ENCODE measurements at regions not wholly inside any gene's neighbourhood (a gene's known extent, or its start where the extent isn't known, plus 50 kb on each side); places are given as distances from the start of the nearest gene placed in this dataset.

DNA sequence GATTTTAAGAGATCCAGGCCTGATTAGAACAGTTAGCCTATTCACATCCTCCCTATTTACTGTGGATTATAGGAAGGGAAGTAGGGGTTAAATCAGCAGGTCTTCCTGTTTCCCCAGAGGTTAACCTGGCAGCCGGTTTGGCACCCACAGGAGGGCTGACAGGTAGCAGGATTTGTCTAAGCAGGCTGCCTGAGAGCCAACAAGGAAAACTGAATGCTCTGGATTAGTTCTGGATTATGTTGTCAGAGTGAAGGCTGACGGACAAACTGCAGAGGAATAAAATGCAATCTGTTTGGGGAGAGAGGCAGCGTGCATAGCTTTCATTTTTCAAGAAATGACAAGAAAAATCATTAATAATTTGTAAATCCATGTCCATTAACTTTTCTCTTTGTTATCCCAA lies 397.1 kb upstream of the FAM241A start:
- no peak for DNase-seq

DNA sequence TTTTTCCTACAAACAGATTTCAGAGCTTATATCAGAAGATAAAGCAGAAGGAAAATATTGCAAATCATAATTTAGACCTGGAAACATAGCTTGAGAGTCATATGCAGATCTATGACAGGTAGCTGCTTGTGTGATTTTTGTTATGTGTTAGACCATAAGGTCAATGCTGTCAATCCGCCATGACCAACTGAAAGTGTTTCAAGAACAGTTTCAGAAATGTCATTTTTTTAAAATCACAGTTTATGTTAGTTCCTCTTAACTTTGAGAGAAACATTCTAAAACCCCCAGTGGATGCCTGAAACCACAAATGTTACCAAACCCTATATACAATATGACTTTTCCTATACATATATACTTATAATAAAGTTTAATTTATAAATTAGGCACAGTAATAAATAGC lies 391.3 kb upstream of the FAM241A start:
- DNase-seq, result no peak

DNA sequence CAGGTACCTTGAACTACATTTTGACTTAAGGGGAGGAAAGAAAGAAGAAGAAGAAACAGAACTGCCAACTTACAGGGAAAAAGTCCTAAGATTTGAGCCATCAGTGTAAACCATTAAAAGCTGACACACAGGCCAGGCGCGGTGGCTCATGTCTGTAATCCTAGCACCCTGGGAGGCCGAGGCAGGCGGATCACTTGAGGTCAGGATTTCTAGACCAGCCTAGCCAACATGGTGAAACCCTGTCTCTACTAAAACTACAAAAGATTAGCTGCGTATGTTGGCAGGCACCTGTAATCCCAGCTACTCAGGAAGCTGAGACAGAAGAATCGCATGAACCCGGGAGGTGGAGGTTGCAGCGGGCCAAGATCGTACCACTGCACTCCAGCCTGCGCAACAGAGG lies 389.7 kb upstream of the FAM241A start:
- DNase-seq, result no peak

DNA sequence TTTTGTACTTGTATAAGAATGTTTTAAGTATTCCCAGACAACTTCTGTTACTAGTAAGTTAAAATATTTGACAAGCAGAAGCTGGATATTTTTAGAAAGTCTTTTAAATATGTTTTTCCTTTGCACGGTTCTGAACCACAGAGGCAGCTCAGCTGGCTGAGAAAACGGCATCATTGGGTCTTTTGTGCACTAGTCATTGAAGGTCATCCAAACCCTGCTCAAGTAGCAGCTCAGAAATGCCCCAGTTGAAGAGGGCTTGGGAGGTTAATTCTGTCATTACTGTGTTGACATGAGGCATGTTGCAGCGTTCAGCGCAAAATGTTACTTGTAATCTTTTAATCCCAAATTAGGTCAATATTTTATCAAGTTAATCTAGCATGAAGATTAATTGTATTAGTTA lies 383.7 kb upstream of the FAM241A start:
- DNase-seq, result no peak

DNA sequence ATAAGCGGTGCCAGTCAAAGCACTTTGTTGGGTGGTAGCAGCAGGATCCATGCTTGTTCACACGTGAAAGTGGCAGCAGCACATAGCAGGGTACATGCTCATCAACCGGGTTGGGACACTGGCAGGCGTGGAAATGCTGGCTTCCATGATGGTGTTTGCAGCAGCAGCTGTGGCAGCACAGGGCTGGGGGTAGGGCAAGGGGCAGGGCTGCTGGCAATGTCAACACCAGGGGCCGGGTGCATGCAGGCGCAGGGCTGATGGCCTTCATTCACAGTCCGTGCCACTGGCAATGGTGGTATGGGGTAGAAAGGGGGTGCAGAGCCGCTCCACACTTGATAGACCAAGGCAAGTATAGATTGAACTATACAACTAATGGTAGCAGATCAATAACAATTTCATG lies 374.7 kb upstream of the FAM241A start:
- DNase-seq, result no peak

DNA sequence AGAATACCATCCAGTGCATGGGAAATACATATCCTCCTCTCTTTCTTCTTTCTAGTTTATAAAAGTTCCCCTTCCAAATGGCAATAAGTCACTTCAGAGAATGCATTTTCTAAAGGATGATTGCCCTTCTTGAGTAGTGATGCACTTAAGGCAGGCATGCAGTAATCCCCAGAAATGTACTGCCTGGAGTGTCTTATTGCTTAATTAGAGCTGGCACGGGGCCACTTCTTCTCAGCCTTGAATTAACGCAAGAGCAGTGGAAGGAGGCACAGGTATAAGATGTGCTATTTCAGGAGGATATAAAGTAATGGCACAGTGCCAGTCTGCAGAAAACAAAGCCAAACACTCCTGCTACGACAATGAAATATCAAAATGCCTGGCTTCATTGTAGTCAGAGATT lies 371.4 kb upstream of the FAM241A start:
- DNase-seq, result no peak

DNA sequence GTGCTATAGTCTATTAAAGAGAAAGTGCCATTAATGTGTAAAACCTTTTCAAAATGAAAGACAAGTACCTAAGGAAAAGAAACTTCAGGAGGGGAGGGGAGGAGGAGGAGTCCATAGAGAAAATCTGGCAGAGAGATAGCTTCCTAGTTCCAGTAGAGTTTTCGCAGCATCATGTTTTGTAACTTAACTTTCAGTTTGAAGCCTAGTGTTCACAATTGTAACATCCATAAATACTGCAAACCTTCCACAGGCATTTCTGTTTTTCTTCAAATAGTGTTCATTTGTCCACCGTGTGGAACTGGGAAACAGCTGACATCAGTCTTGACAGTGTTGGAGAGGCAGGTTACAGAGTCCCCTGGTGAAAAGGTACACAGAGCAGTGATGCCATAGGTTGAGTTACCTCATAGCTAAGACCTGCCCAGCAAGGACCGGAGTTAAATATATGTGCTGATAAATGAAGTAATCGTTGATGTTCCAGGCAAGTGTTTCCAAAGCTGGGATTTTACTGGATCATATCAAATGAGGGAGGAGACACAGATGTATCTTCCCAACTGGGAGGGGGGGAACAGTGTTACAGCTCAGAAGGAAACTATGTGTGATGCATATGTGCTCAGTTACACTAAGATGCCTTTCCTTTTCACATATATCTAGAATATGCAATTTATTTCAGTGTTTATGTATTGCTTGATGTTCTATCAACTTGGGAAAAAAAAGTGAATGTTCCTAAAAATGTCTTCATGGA lies 369.5 kb upstream of the FAM241A start:
- DNase-seq, result no peak

DNA sequence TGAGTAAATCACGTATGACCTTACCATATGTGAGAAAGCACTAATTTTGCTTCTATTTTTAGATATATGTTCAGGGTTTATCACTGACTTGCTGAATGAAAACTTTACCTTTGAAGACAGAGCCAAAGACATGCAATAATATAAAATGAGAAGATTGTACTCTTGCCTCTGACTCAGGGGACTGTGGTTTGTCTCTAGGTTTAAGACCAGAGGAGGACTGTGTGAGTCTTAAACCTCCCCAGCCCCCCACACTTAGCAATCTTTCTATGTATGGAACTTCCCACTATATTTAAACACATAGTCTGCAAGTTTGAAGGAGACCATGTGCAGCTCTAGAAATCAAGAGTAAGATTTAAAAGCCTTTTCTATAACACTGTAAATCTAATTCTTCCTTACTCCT lies 368.7 kb upstream of the FAM241A start:
- no peak for DNase-seq

DNA sequence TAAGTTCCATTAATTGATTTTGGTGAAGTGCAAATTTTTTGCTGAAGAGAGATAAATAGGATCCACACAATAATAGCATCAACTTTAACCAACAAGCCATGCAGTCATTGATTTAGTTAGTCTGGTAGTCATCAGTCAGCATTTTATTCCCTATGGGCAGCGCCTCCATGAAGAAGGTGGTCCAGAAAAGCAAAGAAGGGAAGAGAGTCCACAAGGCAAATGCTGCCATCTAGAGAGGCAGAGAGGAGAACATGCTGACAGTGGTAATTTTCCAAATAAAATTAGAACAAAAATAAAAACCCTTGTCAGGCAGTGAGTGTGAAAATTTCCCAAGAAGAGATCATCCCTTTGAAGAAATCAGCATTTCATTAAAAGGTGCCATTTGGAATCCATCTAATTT lies 366.7 kb upstream of the FAM241A start:
- no peak for DNase-seq

DNA sequence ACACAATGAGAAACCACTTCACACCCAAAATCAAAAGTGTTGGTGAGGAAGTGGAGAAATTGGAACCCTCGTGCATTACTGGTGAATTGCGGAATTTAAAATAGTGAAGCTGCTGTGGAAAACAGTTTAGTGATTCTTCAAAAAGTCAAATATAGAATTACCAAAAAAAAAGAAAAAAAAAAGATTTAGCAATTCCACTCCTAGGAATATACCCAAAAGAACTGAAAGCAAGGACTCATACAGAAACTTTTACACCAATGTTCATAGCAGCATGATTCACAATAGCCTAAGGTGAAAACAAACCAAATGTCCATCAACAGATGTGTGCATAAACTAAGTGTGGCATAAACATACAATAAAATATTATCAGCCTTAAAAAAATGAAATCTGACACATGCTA lies 364.3 kb upstream of the FAM241A start:
- DNase-seq, result no peak

DNA sequence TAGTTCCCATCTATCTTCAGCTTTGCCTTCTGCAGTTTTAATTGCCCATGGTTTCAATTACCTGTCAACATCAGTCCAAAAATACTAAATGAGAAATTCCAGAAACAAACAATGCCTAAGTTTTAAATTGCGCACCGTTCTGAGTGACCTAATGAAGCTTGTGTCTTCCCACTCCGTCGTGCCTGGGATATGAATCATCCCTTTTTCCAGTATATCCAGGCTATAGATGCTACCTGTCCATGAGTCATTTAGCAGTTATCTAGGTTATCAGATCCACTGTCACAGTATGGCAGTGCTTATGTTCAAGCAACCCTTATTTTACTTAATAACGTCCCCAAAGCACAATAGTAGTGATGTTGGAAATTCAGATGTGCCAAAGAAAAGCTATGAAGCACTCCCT lies 363.6 kb upstream of the FAM241A start:
- no peak for DNase-seq

DNA sequence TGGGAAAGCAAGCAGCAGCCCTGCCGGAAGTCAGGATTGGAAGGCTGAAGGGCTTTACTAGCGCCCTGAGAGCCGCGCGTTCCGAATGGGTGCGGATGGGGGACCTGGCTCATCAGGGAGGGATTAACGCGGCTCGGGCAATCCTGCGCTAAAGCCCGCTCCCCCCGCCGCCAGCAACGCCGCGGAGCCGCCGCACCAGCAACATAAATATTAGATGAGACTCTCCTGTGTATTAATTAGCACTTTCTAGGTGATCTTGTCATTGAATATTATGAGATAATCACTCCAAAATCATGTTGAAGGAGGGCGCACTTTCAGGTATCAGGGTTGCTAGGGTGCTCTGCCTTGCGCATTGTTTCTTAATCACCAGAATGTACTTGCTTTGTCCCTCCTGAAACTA lies 357.2 kb upstream of the FAM241A start:
- no peak for DNase-seq

DNA sequence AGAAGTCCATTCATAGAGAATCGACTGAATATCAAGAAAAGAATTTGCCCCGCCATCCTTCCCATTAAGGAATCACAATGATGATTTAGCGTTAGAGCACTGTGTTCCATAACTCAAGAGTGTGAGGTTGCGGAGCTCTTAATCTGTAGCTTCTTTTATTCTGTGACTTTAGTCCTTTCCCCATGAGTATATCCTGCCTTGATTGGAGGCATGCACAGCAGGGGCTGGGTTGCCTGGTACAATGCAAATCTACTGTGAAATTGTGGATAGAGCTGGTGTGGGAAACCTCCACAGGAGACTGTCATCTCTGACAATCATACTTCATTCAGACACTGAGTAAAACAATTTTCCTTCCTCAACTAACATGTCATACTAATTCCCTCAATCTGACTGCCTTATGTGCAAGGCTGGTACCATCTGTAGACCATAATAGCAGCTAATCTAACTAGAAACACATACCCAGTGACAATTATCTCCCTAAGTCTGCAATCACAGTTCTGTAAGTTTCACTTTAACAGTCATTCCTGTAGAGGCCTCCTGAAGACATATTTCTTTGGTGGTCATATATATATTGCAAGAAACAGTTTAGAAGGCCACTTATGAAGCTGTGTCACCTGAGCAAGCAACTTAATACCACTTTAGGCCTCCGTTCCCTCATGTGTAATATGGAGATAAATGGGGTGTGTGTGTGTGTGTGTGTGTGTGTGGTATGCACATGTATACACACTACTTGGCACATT lies 355.2 kb upstream of the FAM241A start:
- no peak for DNase-seq

DNA sequence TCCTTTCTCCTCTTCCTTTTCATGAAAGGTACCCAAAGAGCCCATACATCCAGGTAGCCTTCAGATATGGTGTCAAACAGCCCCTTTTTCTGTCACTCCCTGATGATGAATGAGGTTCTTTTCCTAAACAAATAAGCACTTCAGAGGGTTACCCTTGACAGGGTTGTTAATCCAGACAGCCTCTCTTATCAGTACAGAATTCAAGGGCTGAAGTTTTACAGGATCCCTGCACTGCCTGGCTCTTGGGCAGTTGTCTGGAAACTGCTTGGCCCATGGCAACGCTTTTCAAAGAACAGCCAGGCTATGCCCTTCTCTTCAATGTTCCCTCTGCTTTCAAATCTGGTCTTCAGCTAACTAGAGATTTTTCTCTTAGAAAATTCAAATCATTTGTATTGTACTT lies 352.6 kb upstream of the FAM241A start:
- DNase-seq, result no peak

DNA sequence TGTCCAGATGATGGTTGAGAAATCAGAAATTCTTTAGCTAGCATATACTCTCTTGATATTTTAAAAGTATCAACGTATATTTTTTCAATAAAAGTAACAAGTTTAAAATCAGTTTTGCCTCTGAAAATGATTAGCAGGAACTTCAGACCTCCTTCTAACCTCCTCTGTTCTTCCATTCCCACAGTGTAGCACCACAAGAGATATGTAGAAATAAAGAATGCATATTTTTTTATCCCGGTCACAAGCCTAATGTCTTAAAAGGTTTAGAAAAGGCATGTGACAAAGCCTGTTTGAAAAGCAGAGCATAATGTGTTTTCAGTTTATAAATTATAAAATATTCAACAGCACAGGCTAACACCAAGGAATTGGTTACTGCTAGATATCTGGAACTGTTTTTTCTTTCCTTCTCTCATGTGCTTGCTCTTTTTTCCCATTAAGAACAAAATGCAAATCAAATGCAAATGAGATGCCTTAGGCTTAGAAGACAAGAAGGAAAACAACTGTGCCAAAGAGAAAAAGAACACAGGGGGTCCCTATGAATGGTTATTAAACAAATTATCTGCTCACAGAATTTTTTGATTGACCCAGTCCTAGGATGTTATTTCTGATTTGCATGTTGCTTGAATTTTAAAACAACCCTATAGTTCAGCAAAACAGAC lies 351.7 kb upstream of the FAM241A start:
- DNase-seq, result no peak

DNA sequence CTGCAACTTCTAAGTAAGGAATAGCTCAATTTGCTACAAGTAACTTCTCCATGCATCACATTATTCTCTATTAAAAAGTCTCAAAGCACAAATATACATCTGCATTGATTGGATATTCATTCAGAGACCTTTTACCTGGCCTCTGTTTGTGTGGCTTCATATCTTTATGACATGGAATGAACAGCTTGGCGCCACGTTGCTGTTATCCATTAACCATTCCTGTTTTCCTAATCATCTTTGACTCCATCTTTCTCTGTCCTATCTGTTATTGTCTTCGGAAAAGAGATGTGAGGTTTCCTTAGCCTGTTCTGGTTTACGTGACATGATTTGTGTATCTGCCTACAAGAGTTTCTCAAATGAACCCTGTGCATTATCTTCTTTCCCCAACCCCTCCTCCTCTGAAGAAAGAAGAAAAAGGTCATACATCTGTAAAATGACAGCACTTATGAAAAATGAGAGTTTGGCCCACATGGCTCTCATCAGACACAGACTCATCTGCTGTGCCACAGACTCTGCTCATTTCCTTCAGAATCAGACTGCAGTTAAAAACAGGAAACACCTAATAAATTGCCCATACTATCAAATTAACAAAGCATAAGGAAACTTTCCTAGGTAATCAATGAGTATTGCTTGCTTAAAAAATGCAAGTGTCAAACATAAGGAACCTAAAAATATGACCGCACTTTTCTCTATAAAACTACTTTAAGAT lies 347.6 kb upstream of the FAM241A start:
- DNase-seq, result no peak

DNA sequence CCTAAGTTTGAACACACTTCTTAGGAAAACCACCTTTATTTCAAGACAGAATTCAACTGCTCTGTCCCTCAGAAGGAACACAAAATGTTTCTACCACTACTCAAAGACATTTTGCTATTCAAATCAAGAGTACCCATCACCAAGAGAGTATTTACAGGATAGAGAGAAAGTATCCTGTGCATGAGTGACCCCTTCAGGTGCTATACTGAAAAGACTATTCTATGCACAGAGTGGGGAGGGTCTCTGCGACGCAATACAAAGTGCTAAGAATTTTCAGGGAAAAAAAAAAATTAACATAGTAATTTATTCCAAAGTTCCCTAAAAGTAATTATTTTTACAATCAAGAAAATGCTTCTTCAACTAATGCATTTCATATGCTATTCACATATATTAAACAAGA lies 346.4 kb upstream of the FAM241A start:
- no peak for DNase-seq

DNA sequence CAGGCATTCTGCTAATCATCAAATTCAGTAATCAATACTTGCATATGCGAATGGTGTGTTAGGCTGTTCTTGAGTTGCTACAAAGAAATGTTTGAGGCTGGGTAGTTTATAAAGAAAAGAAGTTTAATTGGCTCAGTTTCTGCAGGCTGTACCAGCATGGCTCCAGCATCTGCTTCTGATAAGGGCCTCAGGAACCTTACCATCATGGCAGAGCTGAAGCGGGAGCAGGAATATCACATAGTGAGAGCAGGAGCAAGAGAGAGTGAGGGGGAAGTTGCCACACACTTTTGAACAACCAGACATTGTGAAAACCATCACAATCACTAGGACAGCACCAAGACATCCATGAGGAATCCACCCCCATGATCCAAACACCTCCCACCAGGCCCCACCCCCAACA lies 344.7 kb upstream of the FAM241A start:
- no peak for DNase-seq

DNA sequence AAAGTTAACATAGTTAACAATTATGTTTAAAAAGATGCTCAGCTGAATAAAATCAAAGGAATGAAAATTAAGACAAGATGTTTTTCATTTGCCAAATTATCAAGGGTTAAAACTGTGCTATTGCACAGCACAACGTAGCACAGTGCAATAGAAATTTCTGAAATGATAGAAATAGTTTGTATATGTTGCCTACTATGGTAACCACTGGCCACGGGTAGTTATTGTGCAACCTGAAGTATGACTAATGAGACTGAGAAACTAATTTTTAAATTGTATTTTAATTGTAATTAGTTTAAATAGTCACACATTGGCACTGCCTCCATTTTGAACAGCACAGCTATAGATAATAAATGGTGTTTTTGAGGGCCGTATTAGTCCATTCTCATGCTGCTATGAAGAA lies 343.1 kb upstream of the FAM241A start:
- no peak for DNase-seq

DNA sequence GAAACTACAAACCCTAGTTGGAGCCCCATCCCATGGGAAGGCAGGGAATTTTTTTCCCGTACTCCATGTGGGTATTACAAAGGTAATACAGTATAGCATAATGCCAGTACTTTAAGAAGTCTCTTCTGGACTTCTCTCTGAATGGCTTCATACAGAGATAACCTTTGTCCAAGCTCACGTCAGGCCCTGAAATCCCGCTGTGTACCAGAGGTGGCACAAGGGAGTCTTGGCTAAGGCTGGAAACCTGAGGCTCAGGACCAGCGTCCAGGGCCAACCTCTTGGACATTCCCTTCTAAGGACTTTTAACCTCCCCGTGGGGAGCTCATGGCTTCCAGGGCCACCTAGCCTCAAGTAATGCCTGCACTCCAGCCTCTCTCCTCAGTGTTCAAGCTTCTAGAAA lies 338.9 kb upstream of the FAM241A start:
- DNase-seq, result no peak

DNA sequence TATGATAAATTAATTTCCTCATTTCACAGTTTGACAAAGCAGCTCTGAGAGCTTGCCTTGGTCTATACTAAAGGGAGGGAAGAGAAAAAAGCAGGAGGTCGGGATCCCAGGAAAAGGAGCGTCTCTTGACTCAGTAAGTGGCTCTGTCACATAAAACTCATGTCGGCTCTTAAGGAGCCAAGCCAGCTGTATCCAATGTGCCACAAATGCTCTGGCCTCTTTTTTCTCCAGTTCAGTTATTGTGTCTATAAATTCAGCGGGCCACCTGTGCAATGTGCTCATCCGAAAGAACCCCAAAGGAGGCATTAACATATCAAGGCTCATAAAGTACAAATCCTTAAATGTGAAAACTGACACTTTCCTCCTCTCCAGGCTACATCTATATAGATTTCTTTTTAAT lies 337.7 kb upstream of the FAM241A start:
- no peak for DNase-seq

DNA sequence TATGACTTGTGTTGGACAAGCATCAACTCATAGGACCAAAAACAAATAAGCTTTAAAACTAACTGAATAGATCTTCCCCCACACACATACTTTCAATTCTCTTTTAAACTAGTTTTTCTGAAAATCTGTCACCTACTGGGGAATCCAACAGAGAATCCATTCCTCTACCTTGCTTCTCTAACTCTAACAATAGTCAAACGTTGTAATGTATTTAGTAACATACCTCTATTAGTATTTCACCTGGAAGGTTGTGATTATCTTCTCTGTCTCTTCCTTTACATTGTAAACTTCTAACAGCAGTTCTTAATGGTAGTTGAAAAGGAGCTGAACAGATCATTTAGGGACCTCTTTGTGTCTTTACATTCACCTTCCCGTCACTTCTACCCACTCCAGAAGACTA lies 337.1 kb upstream of the FAM241A start:
- DNase-seq, result no peak

DNA sequence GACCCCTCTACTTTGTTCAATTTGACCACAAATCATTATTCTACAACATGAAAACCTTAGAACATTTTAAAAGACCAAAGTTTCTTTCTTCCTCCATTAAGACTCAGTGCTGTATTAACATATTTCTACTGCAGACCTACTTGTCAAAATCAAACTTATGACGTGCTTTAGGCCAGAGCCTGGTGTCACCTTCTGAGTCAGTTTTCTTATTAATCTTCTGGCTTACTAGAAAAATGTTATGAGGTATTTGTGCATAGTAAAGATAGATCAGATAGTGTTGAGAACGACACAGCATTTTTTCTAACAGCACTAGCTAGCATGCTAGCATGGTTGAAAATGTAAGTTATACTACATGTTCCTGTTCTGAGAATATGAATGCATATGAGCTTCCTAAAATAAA lies 333.6 kb upstream of the FAM241A start:
- no peak for DNase-seq
